ENCODE measurements at regions not wholly inside any gene's neighbourhood (a gene's known extent, or its start where the extent isn't known, plus 50 kb on each side); places are given as distances from the start of the nearest gene placed in this dataset.
A peak's percentile ranks its signal among the peaks of the same experiment; 100 is the strongest.

- H3F3A ChIP-seq (ENCODE audit: control insufficient read depth, insufficient read depth), result peaks cover 10% of the 10 kb centered on the region
- no peaks in the 10 kb centered on the region for H3K27me3 ChIP-seq (ENCODE audit: control insufficient read depth, low read length)
- TF ChIP-seq, protein P1, sequence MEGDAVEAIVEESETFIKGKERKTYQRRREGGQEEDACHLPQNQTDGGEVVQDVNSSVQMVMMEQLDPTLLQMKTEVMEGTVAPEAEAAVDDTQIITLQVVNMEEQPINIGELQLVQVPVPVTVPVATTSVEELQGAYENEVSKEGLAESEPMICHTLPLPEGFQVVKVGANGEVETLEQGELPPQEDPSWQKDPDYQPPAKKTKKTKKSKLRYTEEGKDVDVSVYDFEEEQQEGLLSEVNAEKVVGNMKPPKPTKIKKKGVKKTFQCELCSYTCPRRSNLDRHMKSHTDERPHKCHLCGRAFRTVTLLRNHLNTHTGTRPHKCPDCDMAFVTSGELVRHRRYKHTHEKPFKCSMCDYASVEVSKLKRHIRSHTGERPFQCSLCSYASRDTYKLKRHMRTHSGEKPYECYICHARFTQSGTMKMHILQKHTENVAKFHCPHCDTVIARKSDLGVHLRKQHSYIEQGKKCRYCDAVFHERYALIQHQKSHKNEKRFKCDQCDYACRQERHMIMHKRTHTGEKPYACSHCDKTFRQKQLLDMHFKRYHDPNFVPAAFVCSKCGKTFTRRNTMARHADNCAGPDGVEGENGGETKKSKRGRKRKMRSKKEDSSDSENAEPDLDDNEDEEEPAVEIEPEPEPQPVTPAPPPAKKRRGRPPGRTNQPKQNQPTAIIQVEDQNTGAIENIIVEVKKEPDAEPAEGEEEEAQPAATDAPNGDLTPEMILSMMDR (IDR thresholded peaks at IDR 0.05; ENCODE audit: low read depth, low read length, poor library complexity, severe bottlenecking), result no peak
- no peak for TF ChIP-seq EZH2phosphoT487 (IDR thresholded peaks at IDR 0.05; ENCODE audit: borderline replicate concordance, low read length)
- H4K20me1 ChIP-seq (ENCODE audit: control insufficient read depth, insufficient read depth, low read depth, low read length), result no peaks in the 10 kb centered on the region
- H3K9me3 ChIP-seq (ENCODE audit: control insufficient read depth, insufficient read depth, low read length), result no peaks in the 10 kb centered on the region
- no peak overlapping the region for H3K27ac ChIP-seq (ENCODE audit: low read depth, low read length)
- no peaks in the 10 kb centered on the region for H3K36me3 ChIP-seq (ENCODE audit: control insufficient read depth, low read length)
- no peaks in the 10 kb centered on the region for H3K9me2 ChIP-seq (replicated peaks; ENCODE audit: control insufficient read depth, low read length)
- peaks cover 59% of the 10 kb centered on the region for H3K4me1 ChIP-seq (ENCODE audit: control insufficient read depth, low read length)
- H3K4me2 ChIP-seq (ENCODE audit: low read length), result peak overlapping the region; percentile 44
- no peaks in the 10 kb centered on the region for H3K79me2 ChIP-seq (ENCODE audit: control insufficient read depth, low read length)
- H3K4me3 ChIP-seq (ENCODE audit: low read length), result peak overlapping the region; percentile 31
Measured at GRCh38 chr6:25016014-25016720, 80.4 kb upstream of the RIPOR2 start.

DNA sequence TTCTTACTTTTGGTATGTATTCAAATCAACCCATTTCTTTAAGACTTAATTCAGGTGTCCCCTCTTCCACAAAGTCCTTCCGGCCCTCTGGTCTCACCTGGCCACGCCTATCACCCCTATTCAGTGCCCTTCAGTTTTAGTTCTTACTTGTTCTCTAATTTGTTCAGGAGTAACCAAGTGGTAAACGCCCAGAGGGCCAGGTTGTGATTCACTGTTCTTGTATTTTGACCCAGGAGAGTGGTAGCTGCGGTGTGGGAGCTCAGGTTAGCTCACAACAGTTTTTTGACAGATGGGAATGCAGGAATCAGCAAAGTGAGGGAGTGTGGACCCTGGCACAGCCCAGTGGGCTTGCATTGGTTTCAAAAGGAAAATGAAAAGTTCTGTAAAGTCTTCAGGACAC lies 81.7 kb upstream of the RIPOR2 start:
- Histone ChIP-seq H3K4me1 (ENCODE audit: control insufficient read depth, low read length) (peaks cover 56% of the 10 kb centered on the region), H4K20me1 (ENCODE audit: control insufficient read depth, insufficient read depth, low read depth, low read length) (no peaks in the 10 kb centered on the region), H3K36me3 (ENCODE audit: control insufficient read depth, low read length) (no peaks in the 10 kb centered on the region), H3K9me3 (ENCODE audit: control insufficient read depth, insufficient read depth, low read length) (no peaks in the 10 kb centered on the region), H3K9me2 (replicated peaks; ENCODE audit: control insufficient read depth, low read length) (no peaks in the 10 kb centered on the region), H3K4me3 (ENCODE audit: low read length) (peak overlapping the region; percentile 1; the same call in 1 of the 2 replicates), H3K27ac (ENCODE audit: low read depth, low read length) (no peak overlapping the region), H3K4me2 (ENCODE audit: low read length) (peak overlapping the region; percentile 23), H3K27me3 (ENCODE audit: control insufficient read depth, low read length) (no peaks in the 10 kb centered on the region), H3K79me2 (ENCODE audit: control insufficient read depth, low read length) (no peaks in the 10 kb centered on the region), H3F3A (ENCODE audit: control insufficient read depth, insufficient read depth) (peaks cover 10% of the 10 kb centered on the region)
- TF ChIP-seq, protein P1 (IDR thresholded peaks at IDR 0.05; ENCODE audit: low read depth, low read length, poor library complexity, severe bottlenecking), result no peak

DNA sequence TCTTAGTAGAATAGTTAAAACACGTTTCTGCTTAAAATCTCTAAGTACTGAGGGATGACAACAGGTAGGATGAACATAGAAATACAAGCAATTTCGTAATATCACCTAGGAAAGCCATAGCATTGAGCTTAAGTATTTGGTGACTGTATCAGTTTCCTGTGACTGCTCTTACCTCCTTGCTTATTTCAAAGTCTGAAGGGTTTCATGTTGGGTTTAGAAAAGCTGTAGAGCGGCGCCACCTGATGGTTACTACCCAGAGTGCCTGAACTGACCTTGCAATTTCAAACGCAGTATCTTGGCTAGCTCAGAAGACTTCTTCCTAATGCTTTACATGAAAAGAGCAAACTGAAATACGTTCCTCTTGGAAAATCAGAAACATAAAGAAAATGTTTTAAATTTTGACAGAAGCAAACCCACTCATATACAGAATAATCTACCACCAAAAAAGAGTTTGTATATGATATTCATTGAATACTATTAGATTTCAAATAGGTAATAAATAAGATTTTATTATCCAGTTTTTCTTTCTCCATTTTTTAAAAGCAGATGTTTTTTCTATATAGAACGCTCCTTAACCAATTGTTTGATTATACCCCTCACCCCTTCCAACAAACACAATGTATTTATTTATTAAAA lies 82.3 kb upstream of the RIPOR2 start:
- no peaks in the 10 kb centered on the region for H4K20me1 ChIP-seq (ENCODE audit: control insufficient read depth, insufficient read depth, low read depth, low read length)
- H3K79me2 ChIP-seq (ENCODE audit: control insufficient read depth, low read length), result no peaks in the 10 kb centered on the region
- peaks cover 10% of the 10 kb centered on the region for H3F3A ChIP-seq (ENCODE audit: control insufficient read depth, insufficient read depth)
- no peak for TF ChIP-seq EZH2phosphoT487 (IDR thresholded peaks at IDR 0.05; ENCODE audit: borderline replicate concordance, low read length)
- TF ChIP-seq, protein P1 (IDR thresholded peaks at IDR 0.05; ENCODE audit: low read depth, low read length, poor library complexity, severe bottlenecking), result peak; percentile 91
- H3K4me2 ChIP-seq (ENCODE audit: low read length), result peak overlapping the region; percentile 23
- H3K27ac ChIP-seq (ENCODE audit: low read depth, low read length), result no peak overlapping the region
- H3K4me3 ChIP-seq (ENCODE audit: low read length), result peak overlapping the region; percentile 1; the same call in 1 of the 2 replicates
- H3K9me3 ChIP-seq (ENCODE audit: control insufficient read depth, insufficient read depth, low read length), result no peaks in the 10 kb centered on the region
- no peaks in the 10 kb centered on the region for H3K27me3 ChIP-seq (ENCODE audit: control insufficient read depth, low read length)
- no peaks in the 10 kb centered on the region for H3K9me2 ChIP-seq (replicated peaks; ENCODE audit: control insufficient read depth, low read length)
- no peaks in the 10 kb centered on the region for H3K36me3 ChIP-seq (ENCODE audit: control insufficient read depth, low read length)
- peaks cover 50% of the 10 kb centered on the region for H3K4me1 ChIP-seq (ENCODE audit: control insufficient read depth, low read length)

Data from DOHH2 (cell line).